ENCODE measurements at regions not wholly inside any gene's neighbourhood (a gene's known extent, or its start where the extent isn't known, plus 50 kb on each side); places are given as distances from the start of the nearest gene placed in this dataset.

DNA sequence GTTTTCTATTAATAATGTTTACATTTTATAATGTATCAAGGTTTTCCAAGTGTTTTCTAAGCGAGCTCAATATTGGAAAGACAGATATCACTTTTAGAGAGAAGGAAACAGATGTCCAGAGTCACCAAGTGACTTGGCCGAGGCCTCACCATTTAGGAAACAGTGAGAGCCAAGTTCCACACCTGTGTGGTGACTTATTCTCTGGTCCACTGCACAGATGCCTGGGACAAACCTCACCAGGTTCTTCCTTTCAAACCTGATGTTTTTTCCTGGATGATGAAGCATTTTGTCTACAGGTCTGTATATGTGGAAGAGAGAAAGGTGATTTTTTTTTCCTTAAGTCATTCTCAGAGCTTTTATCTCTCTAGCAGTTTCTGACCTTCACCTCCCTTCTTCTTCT, 280.7 kb downstream of the LPIN1 start:
- DNase-seq (ENCODE audit: low read depth), result no peak

- no peak for DNase-seq (ENCODE audit: low read depth)
Observed at GRCh38 chr2:12031866-12032265, 285.4 kb downstream of the LPIN1 start.

- DNase-seq (ENCODE audit: low read depth), result no peak
Observed at GRCh38 chr2:12032398-12032797, 286.0 kb downstream of the LPIN1 start.

GRCh38 chr2:12032975-12033374, 286.5 kb downstream of the LPIN1 start:
- DNase-seq (ENCODE audit: low read depth), result peak; percentile 43

- DNase-seq (ENCODE audit: low read depth), result no peak
Observed at GRCh38 chr2:12033494-12033893, 287.1 kb downstream of the LPIN1 start.

GRCh38 chr2:12034382-12034781, 287.9 kb downstream of the LPIN1 start:
- DNase-seq (ENCODE audit: low read depth), result no peak

GRCh38 chr2:12035029-12035720, 288.7 kb downstream of the LPIN1 start:
- peak; percentile 20 for DNase-seq (ENCODE audit: low read depth)

GRCh38 chr2:12035956-12036639, 289.7 kb downstream of the LPIN1 start:
- DNase-seq (ENCODE audit: low read depth), result no peak

- DNase-seq (ENCODE audit: low read depth), result no peak
Observed at GRCh38 chr2:12036640-12036983, 290.2 kb downstream of the LPIN1 start.

DNA sequence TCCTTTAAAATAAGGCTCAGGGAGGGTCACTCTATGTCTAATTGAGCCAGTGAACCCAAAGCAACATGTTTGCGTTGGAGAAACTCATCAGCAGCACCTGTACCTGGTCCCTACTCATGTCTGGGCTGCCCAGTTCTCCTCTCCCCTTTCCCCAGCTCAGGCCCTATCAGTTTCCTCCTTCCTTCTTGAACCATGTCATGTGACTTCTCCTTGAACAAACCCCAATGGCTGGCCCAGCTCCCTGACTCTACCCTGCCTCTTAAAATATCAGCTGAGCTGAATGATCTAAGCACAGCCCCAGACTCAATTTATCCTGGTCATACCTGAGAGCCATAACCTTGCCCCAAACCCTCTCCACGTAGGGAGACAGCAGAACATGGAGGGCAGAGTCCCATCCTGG, 290.9 kb downstream of the LPIN1 start:
- DNase-seq (ENCODE audit: low read depth), result no peak

DNA sequence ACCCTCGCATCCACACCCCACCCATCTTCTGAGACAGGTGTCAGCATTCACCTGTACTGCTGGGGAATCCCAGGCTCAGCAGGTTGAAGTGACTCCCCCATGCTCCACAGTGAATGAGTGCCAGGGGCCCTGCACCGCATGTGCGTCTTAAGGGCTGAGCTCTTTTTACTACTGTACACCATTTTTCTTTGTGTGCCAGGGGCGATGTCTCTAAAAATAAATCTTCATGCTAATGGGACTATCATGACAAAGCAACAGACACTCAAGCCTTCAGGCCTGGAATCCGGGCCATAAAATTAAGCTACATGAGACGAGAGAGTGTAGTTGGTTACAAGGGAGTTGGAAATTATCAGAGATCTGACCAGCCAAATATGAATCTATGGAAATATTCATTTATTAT, 294.8 kb downstream of the LPIN1 start:
- no peak for DNase-seq (ENCODE audit: low read depth)

DNA sequence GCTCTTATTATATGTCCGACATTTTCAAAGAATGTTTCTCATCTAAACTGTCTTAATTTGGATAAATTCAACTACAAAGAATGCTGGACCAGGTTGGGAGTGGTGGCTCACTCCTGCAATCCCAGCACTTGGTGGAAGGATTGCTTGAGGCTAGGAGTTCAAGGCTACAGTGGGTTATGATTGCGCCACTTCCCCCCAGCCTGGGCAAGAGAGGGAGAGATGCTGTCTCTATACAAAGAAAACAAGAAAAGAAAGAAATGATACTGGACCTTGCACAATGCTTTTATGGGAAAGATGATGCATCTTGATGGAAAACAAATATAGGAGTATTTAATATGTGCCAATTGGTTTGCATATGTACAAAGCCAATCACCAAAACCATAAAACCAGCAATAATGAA, 296.7 kb downstream of the LPIN1 start:
- no peak for DNase-seq (ENCODE audit: low read depth)

GRCh38 chr2:12044857-12045256, 298.4 kb downstream of the LPIN1 start:
- no peak for DNase-seq (ENCODE audit: low read depth)

- no peak for DNase-seq (ENCODE audit: low read depth)
Observed at GRCh38 chr2:12045864-12046291, 299.4 kb downstream of the LPIN1 start.

- peak; percentile 84 for DNase-seq (ENCODE audit: low read depth)
Observed at GRCh38 chr2:12046641-12047040, 300.2 kb downstream of the LPIN1 start.

DNA sequence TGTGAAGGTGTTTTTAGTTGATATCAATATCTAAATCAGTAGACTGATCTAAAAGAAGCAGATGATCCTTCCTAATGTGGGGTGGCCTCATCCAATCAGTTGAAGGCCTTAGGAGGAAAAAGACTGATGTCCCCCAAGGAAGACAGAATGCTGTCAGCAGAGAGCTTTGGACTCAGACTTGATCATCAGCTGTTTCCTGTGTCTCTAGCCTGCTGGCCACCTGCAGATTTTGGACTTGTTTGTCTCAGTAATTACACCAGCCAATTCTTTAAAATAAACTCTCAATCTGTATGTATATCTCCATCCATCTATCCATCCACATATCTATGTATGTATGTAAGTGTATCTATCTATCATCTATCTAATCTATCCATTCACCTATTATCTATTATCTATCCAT, 301.3 kb downstream of the LPIN1 start:
- no peak for DNase-seq (ENCODE audit: low read depth)

DNA sequence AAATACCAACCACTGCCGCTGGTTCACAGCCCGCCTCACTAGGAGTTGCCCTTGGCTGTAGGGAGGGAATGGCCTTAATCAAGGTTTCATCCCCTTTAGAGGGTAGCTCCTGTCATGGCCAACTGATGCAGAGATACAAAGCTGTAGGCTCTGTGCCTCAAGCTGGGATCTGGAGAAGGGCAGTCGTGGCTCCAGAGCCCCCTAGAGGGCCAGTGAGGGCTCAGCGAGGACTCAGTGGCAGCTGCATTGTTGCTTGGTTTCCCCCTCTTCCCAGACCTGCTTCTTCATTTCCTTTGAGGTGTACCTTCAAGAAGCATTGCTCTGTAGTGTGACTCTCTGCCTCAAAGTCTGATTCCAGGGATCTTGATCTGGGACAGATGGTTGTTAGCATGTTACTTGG, 302.1 kb downstream of the LPIN1 start:
- DNase-seq (ENCODE audit: low read depth), result no peak

DNA sequence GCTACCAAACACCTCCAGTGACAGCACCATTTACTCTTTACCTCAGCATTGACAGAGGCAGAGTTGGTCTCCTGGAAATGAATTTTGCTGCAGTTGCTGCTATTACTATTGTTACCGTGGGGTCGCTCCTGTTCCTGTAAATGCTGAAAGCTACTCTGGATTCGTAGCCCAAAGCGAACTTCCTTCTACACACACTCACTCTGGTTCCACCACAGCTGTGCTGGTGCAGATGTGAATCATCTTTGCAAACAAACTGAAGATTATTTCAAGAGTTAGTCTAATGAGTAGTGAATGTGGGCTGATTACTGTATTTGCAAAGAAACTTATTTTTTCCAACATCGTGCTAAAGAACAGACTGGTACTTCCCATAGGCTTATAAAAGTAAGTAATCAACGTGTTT, 304.0 kb downstream of the LPIN1 start:
- peak; percentile 87 for DNase-seq (ENCODE audit: low read depth)

DNA sequence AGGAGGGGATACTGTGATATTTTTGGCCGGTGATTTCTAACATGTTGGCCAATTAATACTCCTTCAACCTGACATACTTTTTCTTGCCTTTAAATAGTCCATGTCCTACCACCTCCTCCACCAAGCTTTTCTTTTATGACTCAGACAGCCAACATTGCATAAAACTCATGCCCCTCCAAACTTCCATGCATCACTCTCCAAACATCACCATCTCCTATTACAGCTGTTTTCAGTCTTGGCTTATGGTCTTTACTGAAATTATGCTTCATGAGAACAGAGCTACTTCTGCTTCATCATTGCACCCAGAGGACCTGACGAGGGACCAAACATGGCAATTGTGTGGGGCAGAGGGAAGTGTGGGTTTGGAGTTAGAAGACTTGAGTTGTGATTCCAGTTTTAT, 305.4 kb downstream of the LPIN1 start:
- DNase-seq (ENCODE audit: low read depth), result peak; percentile 65

GRCh38 chr2:12052796-12053195, 306.4 kb downstream of the LPIN1 start:
- DNase-seq (ENCODE audit: low read depth), result no peak

DNA sequence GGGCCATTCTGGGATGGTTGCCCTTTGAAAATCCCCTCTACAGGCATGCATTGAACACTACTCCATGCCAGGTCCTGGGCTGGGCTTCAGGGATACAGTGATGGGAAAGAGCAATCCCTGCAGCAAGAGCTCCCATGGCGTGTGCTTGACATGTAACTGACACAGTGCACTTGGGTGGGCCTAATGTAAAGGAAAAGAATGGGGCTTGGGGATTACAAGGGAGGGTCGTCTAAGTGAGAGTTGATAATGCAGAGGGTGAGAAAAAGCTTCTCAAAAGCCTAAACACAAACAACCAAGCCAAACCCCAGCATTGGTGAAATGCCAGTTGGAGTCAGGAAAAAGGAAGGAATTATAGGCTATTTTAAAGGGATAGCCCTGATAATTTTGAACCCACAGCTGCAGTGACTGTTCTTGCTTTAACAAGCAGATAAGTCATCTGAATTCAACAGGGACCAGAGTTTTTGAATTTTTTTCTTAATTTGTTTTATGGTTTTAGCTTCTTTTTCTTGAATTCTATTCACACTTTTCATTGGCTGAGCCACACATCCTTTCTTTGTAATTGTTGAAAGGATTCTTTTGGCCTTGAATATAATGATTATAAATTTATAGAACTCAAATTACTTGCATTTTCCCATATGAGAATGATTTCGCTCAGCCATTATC, 308.7 kb downstream of the LPIN1 start:
- no peak for DNase-seq (ENCODE audit: low read depth)

GRCh38 chr2:12057436-12058166, 311.2 kb downstream of the LPIN1 start:
- DNase-seq (ENCODE audit: low read depth), result peak; percentile 73
